ENCODE measurements at regions not wholly inside any gene's neighbourhood (a gene's known extent, or its start where the extent isn't known, plus 50 kb on each side); places are given as distances from the start of the nearest gene placed in this dataset.

DNA sequence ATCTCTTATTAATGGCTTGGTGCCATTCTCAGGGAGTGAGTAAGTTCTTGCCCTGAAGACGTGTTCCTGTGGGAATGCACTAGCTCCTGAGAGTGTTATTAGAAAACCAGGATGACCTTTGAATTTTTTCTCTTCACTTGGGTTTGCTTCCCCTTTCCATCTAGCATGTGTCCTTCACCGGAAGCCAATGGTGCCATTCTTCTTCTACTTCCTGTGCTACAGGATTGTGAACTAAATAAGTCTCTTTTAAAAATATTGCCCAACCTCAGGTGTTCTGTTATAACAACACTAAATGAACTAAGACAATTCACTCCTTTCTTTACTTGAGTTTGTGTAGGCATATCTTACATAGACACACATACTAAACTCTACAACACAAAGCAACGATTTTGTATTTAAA is 447.0 kb downstream of the SOX11 start:
- Histone ChIP-seq H4K20me1 (replicated peaks in 1 of 2; ENCODE audit: control insufficient read depth in 1 of 2, insufficient read depth in 2 of 2, low read length in 2 of 2) (no peaks in the 10 kb centered on the region), H3K36me3 (ENCODE audit: control insufficient read depth in 2 of 4, insufficient read depth in 4 of 4, low read length in 3 of 4) (no peaks in the 10 kb centered on the region), H3K23ac (ENCODE audit: insufficient read length) (no peak overlapping the region), H3K56ac (replicated peaks; ENCODE audit: insufficient read length, low read depth, low read length) (no peak overlapping the region), H2AK5ac (ENCODE audit: low read depth, low read length) (no peak overlapping the region), H3K9me3 (ENCODE audit: insufficient read depth in 2 of 2, low read depth in 1 of 2, low read length in 1 of 2) (peaks cover 0 to 4% of the 10 kb centered on the region in 2 experiments; a peak in 1 of 4 replicates), H3K14ac (ENCODE audit: insufficient read length) (no peak overlapping the region), H4K91ac (replicated peaks; ENCODE audit: insufficient read length, low read length) (no peak overlapping the region), H3K18ac (ENCODE audit: extremely low read depth, low read length) (no peak overlapping the region), H3K4me2 (ENCODE audit: insufficient read depth in 1 of 2, low read depth in 2 of 2, low read length in 2 of 2) (no peak overlapping the region), H3K4me3 (ENCODE audit: extremely low read depth in 1 of 4, insufficient read depth in 2 of 4, low read depth in 3 of 4, low read length in 4 of 4) (no peak overlapping the region), H3K4ac (replicated peaks; ENCODE audit: insufficient read length, low read depth, low read length) (no peak overlapping the region), H3K9ac (replicated peaks in 1 of 4; ENCODE audit: extremely low read depth in 1 of 4, low read depth in 3 of 4, low read length in 3 of 4) (no peak overlapping the region), H4K8ac (ENCODE audit: extremely low read depth, insufficient read depth, low read length) (no peak overlapping the region), H4K5ac (ENCODE audit: insufficient read length, low read depth, low read length) (no peak overlapping the region), H2BK120ac (replicated peaks; ENCODE audit: low read depth, low read length) (no peak overlapping the region), H3K4me1 (replicated peaks in 1 of 4; ENCODE audit: control insufficient read depth in 3 of 4, insufficient read depth in 4 of 4, low read length in 3 of 4) (no peaks in the 10 kb centered on the region), H3K23me2 (ENCODE audit: low read depth, low read length) (no peaks in the 10 kb centered on the region), H2AFZ (ENCODE audit: low read length) (no peak overlapping the region), H2BK20ac (ENCODE audit: low read length) (no peak overlapping the region), H3K79me2 (ENCODE audit: control insufficient read depth in 1 of 2, insufficient read depth in 2 of 2, low read length in 2 of 2) (no peaks in the 10 kb centered on the region), H3K27me3 (replicated peaks in 1 of 4; ENCODE audit: control insufficient read depth in 3 of 4, extremely low read depth in 1 of 4, insufficient read depth in 3 of 4, low read length in 3 of 4) (no peaks in the 10 kb centered on the region), H2BK15ac (ENCODE audit: low read length) (no peak overlapping the region), H3K79me1 (ENCODE audit: low read depth, low read length) (no peaks in the 10 kb centered on the region), H2BK12ac (ENCODE audit: low read depth, low read length) (no peak overlapping the region), H2BK5ac (ENCODE audit: low read depth, low read length) (no peak overlapping the region), H3K27ac (ENCODE audit: low read depth, low read length) (no peak overlapping the region)
- DNase-seq (ENCODE audit: low read depth in 1 of 2, low spot score in 2 of 2) = no peak
- CTCF ChIA-PET (ENCODE audit: partially characterized antibody) = no interaction called here
- 90% methylated on average over 3 of the region's 3 CpGs; no CpG with 5 or more reads in 1 of the 2 experiments for WGBS, 2 experiments (ENCODE audit: extremely low coverage in 1 of 2, insufficient coverage in 1 of 2, insufficient read length in 1 of 2, insufficient replicate concordance in 2 of 2, low coverage in 1 of 2, low lambda C conversion rate in 2 of 2, missing lambda C conversion rate in 1 of 2)
- FAIRE-seq = no peak
- POLR2A ChIA-PET (ENCODE audit: partially characterized antibody) = no interaction called here
- no peak for TF ChIP-seq POLR2A (IDR thresholded peaks at IDR 0.05; ENCODE audit: control extremely low read depth in 1 of 2, low read depth in 2 of 2, low read length in 2 of 2)
- TF ChIP-seq CBX5 (IDR thresholded peaks at IDR 0.05; ENCODE audit: low read depth, low read length) = no peak

Data from H1 (cell line).